ENCODE measurements at regions not wholly inside any gene's neighbourhood (a gene's known extent, or its start where the extent isn't known, plus 50 kb on each side); places are given as distances from the start of the nearest gene placed in this dataset.
"Not testable (repeated sequence)": the region's sequence is repeated elsewhere in the genome, so short reads cannot be mapped to it uniquely, and the experiment has no call there.

GRCh38 chr12:67534681-67535080, 113.9 kb upstream of the DYRK2 start:
- DNase-seq (ENCODE audit: low spot score) = no peak

DNA sequence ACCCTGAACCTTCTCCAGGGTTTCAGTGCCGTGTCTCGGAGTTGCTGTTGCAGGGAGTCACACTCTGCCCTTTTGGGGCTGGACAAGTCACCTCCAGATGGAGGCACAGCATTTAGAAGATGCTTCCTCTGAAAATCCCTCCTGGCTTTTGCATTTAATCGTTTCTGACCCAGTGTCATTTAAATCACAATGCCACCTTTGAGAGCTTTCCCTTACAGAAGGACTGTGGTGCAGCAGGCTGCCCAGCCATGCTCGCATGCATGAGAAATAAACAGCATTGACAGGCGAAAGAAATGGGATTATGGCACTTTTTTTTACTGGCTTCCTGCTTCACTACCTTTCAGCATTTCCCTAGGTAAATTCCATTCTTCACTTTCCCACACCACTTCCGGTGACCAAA, 113.4 kb upstream of the DYRK2 start:
- DNase-seq (ENCODE audit: low spot score) = no peak

- DNase-seq (ENCODE audit: low spot score) = no peak
Measured at GRCh38 chr12:67535971-67536370, 112.6 kb upstream of the DYRK2 start.

GRCh38 chr12:67539329-67539728, 109.2 kb upstream of the DYRK2 start:
- no peak for DNase-seq (ENCODE audit: low spot score)

DNA sequence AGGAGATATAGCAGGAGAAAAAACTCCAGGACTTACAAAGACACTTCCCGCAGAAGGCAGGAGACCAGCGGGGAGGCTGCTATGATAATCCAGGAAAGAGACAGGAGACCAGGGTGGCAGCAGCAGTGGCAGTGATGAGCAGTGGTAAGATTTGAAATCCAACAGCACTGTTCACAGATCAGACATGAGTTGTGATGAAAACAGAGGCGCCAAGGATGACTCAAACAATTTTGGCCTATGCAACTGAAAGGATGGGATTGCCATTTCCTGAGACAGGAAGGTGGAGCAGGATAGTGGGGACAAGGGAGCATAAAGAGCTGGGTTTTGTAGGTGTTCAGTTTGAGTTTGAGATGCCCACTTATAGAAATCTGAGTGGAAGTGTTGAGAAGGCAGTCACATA, 108.6 kb upstream of the DYRK2 start:
- no peak for DNase-seq (ENCODE audit: low spot score)

- no peak for DNase-seq (ENCODE audit: low spot score)
Measured at GRCh38 chr12:67540920-67541624, 107.5 kb upstream of the DYRK2 start.

DNA sequence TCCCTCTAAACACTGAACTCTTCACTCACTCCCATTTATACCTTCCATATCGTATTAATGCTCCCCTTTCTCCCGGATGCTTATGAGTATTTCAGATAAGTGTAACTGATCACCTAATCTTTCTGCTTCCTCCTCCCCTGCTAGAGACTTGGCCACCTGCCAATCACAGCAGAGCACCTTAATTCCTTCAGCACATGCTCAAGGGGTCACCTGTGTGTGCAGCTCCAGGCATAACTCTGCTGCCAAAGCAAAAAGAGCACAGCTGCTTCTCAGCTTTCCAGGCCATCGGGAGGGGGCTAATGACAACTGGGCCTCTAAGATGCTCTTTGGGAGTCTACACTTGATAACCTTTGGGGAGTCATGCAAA, 106.9 kb upstream of the DYRK2 start:
- no peak for DNase-seq (ENCODE audit: low spot score)

DNA sequence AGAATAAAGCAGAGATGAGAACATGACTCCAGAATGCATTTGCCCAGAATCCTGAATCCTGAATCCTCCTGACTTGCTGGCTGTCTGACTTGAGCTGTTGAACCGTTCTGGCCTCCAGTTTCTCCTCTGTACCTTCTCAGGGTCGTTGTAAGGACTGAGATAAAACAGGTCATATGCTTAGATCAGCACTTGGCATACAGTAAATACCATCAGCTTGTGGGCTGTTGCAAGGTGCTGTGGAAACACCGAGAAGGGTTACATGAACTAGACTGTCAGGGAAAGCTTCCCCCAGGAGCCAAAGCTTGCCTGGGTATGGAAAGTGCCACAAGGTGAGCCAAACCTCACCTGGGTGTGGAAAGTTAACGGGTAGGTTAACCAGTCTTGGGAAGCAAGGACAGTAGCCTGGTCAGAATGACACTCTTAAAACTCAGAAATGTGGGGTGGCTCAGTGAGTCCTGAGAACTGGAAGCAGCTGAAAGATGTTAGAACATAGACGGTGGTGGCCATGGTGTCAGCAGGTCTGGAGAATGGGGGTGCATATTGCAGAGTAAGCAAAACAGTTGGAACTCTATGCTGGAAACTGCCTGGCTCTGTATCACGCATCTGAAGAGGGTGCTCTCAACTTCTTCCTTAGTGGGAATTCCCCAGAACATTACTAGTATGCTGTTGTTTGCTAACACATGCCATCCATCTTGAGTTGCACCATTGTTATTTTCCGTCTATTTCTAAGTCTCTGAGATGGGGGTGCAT, 105.3 kb upstream of the DYRK2 start:
- no peak for DNase-seq (ENCODE audit: low spot score)

DNA sequence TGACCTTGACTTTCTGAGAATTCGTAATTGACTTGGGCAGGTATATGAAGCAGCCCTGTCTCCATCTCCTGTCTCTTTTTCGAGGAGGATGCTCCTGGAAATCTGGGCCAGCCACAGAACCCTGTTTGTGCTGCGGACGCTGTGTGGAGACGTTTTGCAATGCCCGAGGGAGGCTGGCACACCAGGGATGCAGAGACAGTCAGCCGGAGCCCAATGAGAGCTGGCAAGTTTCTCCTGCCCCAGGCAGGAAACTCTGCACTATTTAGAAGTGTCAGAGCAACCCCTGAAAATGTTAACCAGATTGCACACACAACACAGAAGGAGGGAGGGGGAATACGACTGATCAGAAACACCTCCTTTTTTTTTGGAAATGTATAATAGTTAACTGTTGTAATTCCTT, 103.2 kb upstream of the DYRK2 start:
- DNase-seq (ENCODE audit: low spot score) = no peak

DNA sequence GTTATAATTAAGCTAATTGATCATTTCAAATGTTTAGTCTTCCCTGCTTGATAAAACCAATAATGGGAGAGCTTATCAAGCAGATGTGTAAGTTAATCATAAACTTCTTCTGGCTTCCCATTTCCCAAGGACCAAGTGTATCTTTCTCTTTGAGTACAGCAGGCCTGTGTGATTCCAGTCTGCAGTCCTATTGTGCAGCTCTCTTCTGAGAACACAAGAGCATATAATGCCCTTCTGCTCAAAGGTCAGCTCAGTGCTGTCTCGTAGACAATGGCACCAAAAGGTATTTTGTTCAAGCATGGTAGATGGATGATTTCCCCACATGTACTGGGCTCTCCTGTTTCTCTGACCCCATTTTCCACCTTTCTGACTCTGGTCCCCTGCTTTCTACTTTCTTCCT, 101.8 kb upstream of the DYRK2 start:
- no peak for DNase-seq (ENCODE audit: low spot score)

DNA sequence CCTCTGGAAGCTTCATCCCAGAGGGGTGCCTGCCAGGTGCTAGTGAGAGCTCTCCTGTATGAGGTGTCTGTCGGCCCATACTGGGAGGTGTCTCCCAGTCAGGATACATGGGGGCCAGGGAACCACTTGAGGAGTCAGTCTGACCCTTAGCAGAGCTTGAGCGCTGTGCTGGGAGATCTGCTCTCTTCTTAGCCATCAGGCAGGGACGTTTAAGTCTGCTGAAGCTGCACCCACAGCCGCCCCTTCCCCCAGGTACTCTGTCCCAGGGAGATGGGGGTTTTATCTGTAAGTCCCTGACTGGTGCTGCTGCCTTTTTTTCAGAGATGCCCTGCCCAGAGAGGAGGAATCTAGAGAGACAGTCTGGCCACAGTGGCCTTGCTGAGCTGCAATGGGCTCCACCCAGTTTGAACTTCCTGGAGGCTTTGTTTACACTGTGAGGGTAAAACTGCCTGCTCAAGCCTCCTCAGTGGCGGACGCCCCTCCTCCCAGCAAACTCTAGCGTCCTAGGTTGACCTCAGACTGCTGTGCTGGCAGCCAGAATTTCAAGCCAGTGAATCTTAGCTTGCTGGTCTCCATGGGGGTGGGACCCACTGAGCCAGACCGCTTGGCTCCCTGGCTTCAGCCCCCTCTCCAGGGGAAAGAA, 93.3 kb upstream of the DYRK2 start:
- not testable (repeated sequence) for DNase-seq (ENCODE audit: low spot score)

GRCh38 chr12:67558775-67559174, 89.8 kb upstream of the DYRK2 start:
- DNase-seq (ENCODE audit: low spot score) = no peak

DNA sequence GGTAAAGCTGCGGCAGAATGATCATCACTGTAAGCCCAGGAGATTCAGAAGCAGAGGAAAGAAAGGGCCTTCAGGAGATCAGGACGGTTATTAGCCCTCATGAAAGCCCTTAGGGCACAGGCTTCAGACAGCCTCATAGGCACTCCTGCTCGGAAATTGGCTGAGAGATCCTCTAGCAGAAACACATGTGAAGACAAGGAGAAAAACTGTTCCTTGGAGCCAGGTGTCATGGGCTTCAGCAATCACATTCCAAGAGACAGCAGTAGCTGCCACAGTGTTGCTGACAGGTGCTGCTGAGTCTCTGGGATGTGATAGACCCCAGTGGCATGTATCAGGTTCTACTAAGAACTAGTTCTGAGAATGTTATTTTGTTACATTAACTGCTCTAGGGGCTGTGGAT, 88.8 kb upstream of the DYRK2 start:
- no peak for DNase-seq (ENCODE audit: low spot score)

DNA sequence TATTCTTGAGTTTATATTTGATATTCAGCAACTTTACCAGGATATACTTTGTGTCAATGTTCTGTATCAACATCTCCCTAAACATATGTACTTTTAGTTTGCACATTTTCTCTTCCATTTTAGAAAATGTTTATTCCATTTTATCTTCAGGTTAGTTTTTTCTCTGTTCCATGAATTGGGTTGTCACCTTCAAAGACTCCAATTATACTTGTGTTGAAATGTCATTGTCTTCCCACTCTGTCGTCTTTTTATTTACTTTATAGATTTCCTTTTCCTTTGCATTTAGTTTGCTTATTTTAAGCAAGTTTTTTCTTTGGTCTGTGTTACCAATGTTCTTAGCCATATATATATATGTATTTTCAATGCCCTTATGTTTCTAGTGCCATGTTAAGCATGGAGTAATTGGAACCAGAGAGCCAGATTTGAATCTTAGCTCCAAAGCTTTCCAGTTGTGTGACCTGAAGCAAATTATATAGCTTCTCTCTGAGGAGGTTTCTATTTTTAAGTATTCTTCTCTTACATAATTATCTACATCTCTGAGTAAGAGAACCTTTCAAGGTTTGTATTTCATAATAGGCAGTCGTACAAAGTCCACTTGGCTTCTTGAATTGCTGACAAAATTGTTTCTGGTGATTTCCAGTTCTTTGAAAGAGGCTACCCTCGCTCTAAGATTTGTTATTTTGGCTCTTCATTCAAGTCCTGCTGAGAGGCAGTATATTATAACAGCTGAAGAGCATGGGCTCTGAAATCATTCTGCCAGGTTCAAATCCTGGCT, 85.8 kb upstream of the DYRK2 start:
- DNase-seq (ENCODE audit: low spot score) = no peak

GRCh38 chr12:67568055-67568454, 80.5 kb upstream of the DYRK2 start:
- DNase-seq (ENCODE audit: low spot score) = no peak

- no peak for DNase-seq (ENCODE audit: low spot score)
Measured at GRCh38 chr12:67572492-67572891, 76.1 kb upstream of the DYRK2 start.

GRCh38 chr12:67573566-67573965, 75.0 kb upstream of the DYRK2 start:
- DNase-seq (ENCODE audit: low spot score) = no peak

DNA sequence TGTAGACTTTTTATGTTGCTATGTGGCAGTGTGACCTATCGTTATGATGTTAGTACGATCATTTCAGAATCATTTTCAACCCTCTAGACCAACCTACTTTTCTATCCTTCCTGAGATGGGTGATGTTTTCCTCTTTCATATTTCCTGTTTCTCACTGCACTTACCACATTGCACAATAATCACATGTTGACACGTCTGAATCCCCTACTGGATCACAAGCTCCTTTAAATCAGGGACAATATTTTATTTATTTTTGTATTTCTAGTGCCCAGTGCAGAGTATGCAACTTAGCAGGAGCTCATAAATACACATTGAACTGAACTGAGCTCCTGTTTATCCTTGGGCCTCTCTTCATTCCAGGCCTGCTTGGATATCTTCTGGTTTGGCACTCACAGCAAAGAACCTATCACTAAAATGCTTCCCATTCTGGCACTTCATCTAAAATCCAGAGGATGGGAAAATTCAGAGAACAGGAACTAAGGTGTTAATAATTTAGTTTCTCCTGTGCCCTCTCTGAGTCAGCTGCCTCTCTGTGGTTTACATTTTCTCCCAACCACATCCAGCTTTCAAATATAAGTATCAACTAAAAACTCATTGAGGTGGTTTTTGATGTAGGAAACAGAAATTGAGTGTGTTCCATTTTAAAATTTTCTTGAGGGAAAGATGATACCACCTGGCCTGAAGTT, 69.4 kb upstream of the DYRK2 start:
- no peak for DNase-seq (ENCODE audit: low spot score)

- no peak for DNase-seq (ENCODE audit: low spot score)
Measured at GRCh38 chr12:67579662-67580003, 68.9 kb upstream of the DYRK2 start.

- DNase-seq (ENCODE audit: low spot score) = no peak
Measured at GRCh38 chr12:67582238-67582834, 66.2 kb upstream of the DYRK2 start.

DNA sequence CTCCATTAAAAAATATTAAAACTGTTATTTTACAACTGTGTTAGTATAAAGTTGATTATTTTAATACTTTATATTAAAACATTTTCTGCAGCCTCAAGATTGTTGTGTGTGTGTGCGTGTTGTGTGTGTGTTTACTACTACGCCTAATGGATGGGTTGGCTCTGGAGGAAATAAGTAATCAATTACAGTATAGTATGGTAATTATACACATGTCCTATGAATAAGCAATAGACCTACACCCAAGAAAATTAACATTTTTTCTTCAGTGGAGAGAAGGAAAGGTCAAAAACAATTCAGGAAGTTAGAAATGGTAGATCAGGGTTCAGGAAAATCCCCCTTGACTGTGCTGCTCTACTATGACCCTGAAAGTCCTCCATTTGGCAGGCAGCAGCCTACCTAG, 65.7 kb upstream of the DYRK2 start:
- no peak for DNase-seq (ENCODE audit: low spot score)

GRCh38 chr12:67586951-67587350, 61.6 kb upstream of the DYRK2 start:
- no peak for DNase-seq (ENCODE audit: low spot score)
